Erythroblast (primary cell): ENCODE measurements at regions not wholly inside any gene's neighbourhood (a gene's known extent, or its start where the extent isn't known, plus 50 kb on each side); places are given as distances from the start of the nearest gene placed in this dataset.

ENCODE experiments used
- GATA1 ChIP-seq: IDR thresholded peaks from 2 replicates; pipeline ENCODE4 v1.6.1; 2011; ENCODE audit warnings: low read depth, mild to moderate bottlenecking, control low read depth, low read length, moderate library complexity
- POLR2A ChIP-seq: IDR thresholded peaks from 2 replicates; pipeline ENCODE4 v1.6.1; 2011; ENCODE audit warnings: mild to moderate bottlenecking, low read length

GRCh38 chr7:46660402-46660980 is 739.4 kb upstream of the IGFBP3 start:
- TF ChIP-seq POLR2A = no peak
- TF ChIP-seq GATA1 = no peak
